B cell (primary cell): ENCODE measurements at regions not wholly inside any gene's neighbourhood (a gene's known extent, or its start where the extent isn't known, plus 50 kb on each side); places are given as distances from the start of the nearest gene placed in this dataset.

Experiments used
- EZH2 ChIP-seq: IDR thresholded peaks from 2 replicates; pipeline ENCODE4 v1.6.1; 2012; ENCODE audit warnings: borderline replicate concordance, low read depth, mild to moderate bottlenecking, moderate library complexity, low read length; ENCODE audit not compliant: insufficient read depth, poor library complexity, severe bottlenecking
- TF ChIP-seq, protein P1 (sequence below): fragments of 200-600 bp; IDR thresholded peaks from one replicate; pipeline ENCODE4 v1.8.0; 2022; ENCODE audit warnings: antibody characterized with exemption, mild to moderate bottlenecking

DNA sequence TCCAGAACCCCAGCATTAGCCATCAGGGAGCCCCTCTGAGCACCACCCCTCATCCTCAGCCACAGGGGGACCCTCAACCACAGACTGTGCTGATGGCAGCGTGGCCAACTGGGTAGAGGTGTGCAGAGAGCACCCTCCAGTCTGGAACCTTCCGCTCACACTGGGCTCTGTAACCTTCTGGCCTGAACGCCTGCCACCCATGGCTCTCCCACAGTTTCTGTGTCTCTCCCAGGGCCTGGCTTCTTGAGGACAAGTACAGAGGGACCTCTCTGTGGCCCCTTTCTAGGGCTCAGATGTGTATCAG, 503.0 kb upstream of the MGMT start:
- TF ChIP-seq, protein P1, sequence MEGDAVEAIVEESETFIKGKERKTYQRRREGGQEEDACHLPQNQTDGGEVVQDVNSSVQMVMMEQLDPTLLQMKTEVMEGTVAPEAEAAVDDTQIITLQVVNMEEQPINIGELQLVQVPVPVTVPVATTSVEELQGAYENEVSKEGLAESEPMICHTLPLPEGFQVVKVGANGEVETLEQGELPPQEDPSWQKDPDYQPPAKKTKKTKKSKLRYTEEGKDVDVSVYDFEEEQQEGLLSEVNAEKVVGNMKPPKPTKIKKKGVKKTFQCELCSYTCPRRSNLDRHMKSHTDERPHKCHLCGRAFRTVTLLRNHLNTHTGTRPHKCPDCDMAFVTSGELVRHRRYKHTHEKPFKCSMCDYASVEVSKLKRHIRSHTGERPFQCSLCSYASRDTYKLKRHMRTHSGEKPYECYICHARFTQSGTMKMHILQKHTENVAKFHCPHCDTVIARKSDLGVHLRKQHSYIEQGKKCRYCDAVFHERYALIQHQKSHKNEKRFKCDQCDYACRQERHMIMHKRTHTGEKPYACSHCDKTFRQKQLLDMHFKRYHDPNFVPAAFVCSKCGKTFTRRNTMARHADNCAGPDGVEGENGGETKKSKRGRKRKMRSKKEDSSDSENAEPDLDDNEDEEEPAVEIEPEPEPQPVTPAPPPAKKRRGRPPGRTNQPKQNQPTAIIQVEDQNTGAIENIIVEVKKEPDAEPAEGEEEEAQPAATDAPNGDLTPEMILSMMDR: no peak
- TF ChIP-seq EZH2: no peak
